ENCODE measurements at regions not wholly inside any gene's neighbourhood (a gene's known extent, or its start where the extent isn't known, plus 50 kb on each side); places are given as distances from the start of the nearest gene placed in this dataset.

DNA sequence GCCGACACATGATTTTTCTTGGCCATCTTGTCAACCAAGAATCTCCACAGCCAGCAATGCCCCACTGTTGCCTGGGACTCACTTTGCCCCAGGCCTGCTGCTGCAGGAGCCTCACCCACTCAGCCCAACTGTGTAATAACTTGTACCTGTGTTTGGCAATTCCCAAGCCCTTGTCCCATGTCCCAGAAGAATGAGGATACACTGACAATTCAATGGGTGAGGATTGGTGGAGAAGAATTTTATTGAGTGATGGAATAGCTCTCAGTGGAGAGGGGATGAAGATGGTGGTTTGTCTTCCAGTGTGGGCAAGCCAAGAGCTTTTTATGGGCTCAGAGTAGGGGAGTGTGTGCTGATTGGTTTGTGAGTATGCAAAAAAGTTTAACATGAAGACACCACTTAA lies 861.9 kb downstream of the TFAP2A start:
- Histone ChIP-seq H3K36me3 (ENCODE audit: control insufficient read depth in 2 of 2, extremely low read depth in 1 of 2, insufficient read depth in 2 of 2, low read length in 2 of 2) (no peaks in the 10 kb centered on the region), H3K27ac (ENCODE audit: insufficient read depth, low read depth, low read length) (no peak overlapping the region), H3K27me3 (ENCODE audit: control insufficient read depth in 2 of 2, insufficient read depth in 2 of 2, low read length in 2 of 2) (no peaks in the 10 kb centered on the region), H3K79me2 (ENCODE audit: control insufficient read depth, insufficient read depth, low read length) (no peaks in the 10 kb centered on the region), H3K4me1 (ENCODE audit: control insufficient read depth, extremely low read depth, insufficient read depth, low read length) (no peaks in the 10 kb centered on the region), H3K9ac (replicated peaks; ENCODE audit: extremely low read depth, insufficient read depth, low read length) (no peak overlapping the region), H3K9me1 (replicated peaks; ENCODE audit: control insufficient read depth, extremely low read depth, insufficient read depth, low read length) (no peaks in the 10 kb centered on the region), H4K20me1 (replicated peaks; ENCODE audit: control insufficient read depth, extremely low read depth, insufficient read depth, low read length) (no peaks in the 10 kb centered on the region), H3K9me3 (replicated peaks; ENCODE audit: control insufficient read depth, insufficient read depth, low read length) (no peaks in the 10 kb centered on the region), H2AFZ (ENCODE audit: low read depth, low read length) (no peak overlapping the region), H3K4me3 (replicated peaks in 1 of 3; ENCODE audit: insufficient read depth in 1 of 3, low read depth in 1 of 3, low read length in 3 of 3) (no peak overlapping the region), H3K4me2 (ENCODE audit: insufficient read depth, low read length) (no peak overlapping the region)
- ChIA-PET CTCF (no interaction called here), POLR2A (no interaction called here)
- BruUV-seq (replicated peaks), result no TSS peak
- dilution Hi-C loops (cut with MboI; ENCODE audit: extremely low pct_ligation_motif_present, low sequenced_read_pairs) (no loop called here), intact Hi-C loops (cut with micrococcal nuclease) (no loop called here)
- FAIRE-seq (no peak), DNase-seq (ENCODE audit: low read depth, low spot score) (no peak)
- TF ChIP-seq MAX (IDR thresholded peaks at IDR 0.05; ENCODE audit: insufficient read depth, insufficient read length), result no peak
- TF ChIP-seq POLR2A (IDR thresholded peaks at IDR 0.05; ENCODE audit: low read depth, low read length), result no peak
- no peak for TF ChIP-seq MYC (IDR thresholded peaks at IDR 0.05; ENCODE audit: low read depth, low read length)
- no peak for TF ChIP-seq GATA2 (IDR thresholded peaks at IDR 0.05; ENCODE audit: insufficient read depth, insufficient read length, low read depth, low read length)
- no peak for TF ChIP-seq FOS (IDR thresholded peaks at IDR 0.05; ENCODE audit: borderline replicate concordance, insufficient read depth, low read length)
- no peak for TF ChIP-seq JUN (IDR thresholded peaks at IDR 0.05; ENCODE audit: borderline replicate concordance, insufficient read depth, insufficient read length, low read depth)
- TF ChIP-seq CTCF (IDR thresholded peaks at IDR 0.05; ENCODE audit: extremely low read depth in 1 of 2, insufficient read depth in 1 of 2, low read depth in 1 of 2, low read length in 2 of 2), result no peak
- no peak for TF ChIP-seq EZH2 (IDR thresholded peaks at IDR 0.05; ENCODE audit: borderline replicate concordance, low read depth, low read length, severe bottlenecking)
- TF ChIP-seq POLR2AphosphoS5 (IDR thresholded peaks at IDR 0.05; ENCODE audit: insufficient read depth, low read depth, low read length), result no peak
